Cerebellar cortex (tissue), 1 donor: ENCODE measurements at regions not wholly inside any gene's neighbourhood (a gene's known extent, or its start where the extent isn't known, plus 50 kb on each side); places are given as distances from the start of the nearest gene placed in this dataset.
"Not testable (repeated sequence)": the region's sequence is repeated elsewhere in the genome, so short reads cannot be mapped to it uniquely, and the experiment has no call there.

ENCODE experiments used
- DNase-seq: peaks from one replicate; pipeline ENCODE4 v3.0.0-alpha.2; 2015; ENCODE audit warnings: low spot score

GRCh38 chr3:88807491-88808105 is 299.8 kb upstream of the EPHA3 start:
- no peak for DNase-seq

GRCh38 chr3:88809993-88810392 is 297.4 kb upstream of the EPHA3 start:
- DNase-seq = no peak

- DNase-seq = no peak
These were observed 297.0 kb upstream of the EPHA3 start for GRCh38 chr3:88810455-88810854.

GRCh38 chr3:88811096-88811495 is 296.3 kb upstream of the EPHA3 start:
- no peak for DNase-seq

- DNase-seq = no peak
These were observed 294.8 kb upstream of the EPHA3 start for GRCh38 chr3:88812576-88812975.

GRCh38 chr3:88816445-88816844 is 291.0 kb upstream of the EPHA3 start:
- DNase-seq = no peak

- DNase-seq = no peak
These were observed 282.5 kb upstream of the EPHA3 start for GRCh38 chr3:88824666-88825564.

- no peak for DNase-seq
These were observed 279.0 kb upstream of the EPHA3 start for GRCh38 chr3:88828466-88828865.

GRCh38 chr3:88852606-88853005 is 254.8 kb upstream of the EPHA3 start:
- no peak for DNase-seq

GRCh38 chr3:88863196-88863595 is 244.2 kb upstream of the EPHA3 start:
- no peak for DNase-seq

GRCh38 chr3:88876724-88877123 is 230.7 kb upstream of the EPHA3 start:
- no peak for DNase-seq

- DNase-seq = no peak
These were observed 227.5 kb upstream of the EPHA3 start for GRCh38 chr3:88879905-88880304.

- DNase-seq = no peak
These were observed 225.3 kb upstream of the EPHA3 start for GRCh38 chr3:88882121-88882520.

GRCh38 chr3:88886624-88887023 is 220.8 kb upstream of the EPHA3 start:
- DNase-seq = not testable (repeated sequence)

- no peak for DNase-seq
These were observed 211.4 kb upstream of the EPHA3 start for GRCh38 chr3:88896026-88896425.

GRCh38 chr3:88912294-88912877 is 195.0 kb upstream of the EPHA3 start:
- DNase-seq = no peak

GRCh38 chr3:88918841-88919240 is 188.6 kb upstream of the EPHA3 start:
- no peak for DNase-seq

- no peak for DNase-seq
These were observed 185.4 kb upstream of the EPHA3 start for GRCh38 chr3:88921986-88922385.

- no peak for DNase-seq
These were observed 181.2 kb upstream of the EPHA3 start for GRCh38 chr3:88926221-88926620.

GRCh38 chr3:88930611-88931010 is 176.8 kb upstream of the EPHA3 start:
- DNase-seq = no peak

GRCh38 chr3:88936831-88937230 is 170.6 kb upstream of the EPHA3 start:
- DNase-seq = no peak

- DNase-seq = no peak
These were observed 167.1 kb upstream of the EPHA3 start for GRCh38 chr3:88940296-88940695.

- DNase-seq = no peak
These were observed 160.4 kb upstream of the EPHA3 start for GRCh38 chr3:88947013-88947412.
